Fibroblast of lung (primary cell): ENCODE measurements at regions not wholly inside any gene's neighbourhood (a gene's known extent, or its start where the extent isn't known, plus 50 kb on each side); places are given as distances from the start of the nearest gene placed in this dataset.

ENCODE experiments used
- DNase-seq, 2 donors: peaks; one replicate each; pipeline versions ENCODE4 v3.0.0 to v3.0.0-alpha.2; 2010; ENCODE audit warnings: low read depth in 2 of 2
- H2AFZ ChIP-seq: 2 replicates; pipeline ENCODE4 v1.5.1; 2012; ENCODE audit warnings: low read length, control low read depth, inconsistent platforms
- H3K27ac ChIP-seq: 2 replicates; pipeline ENCODE4 v1.5.1; 2011; ENCODE audit warnings: low read length, control low read depth; ENCODE audit not compliant: insufficient read depth
- H3K27me3 ChIP-seq: 2 replicates; pipeline ENCODE4 v1.5.1; 2011; ENCODE audit warnings: mild to moderate bottlenecking, low read length; ENCODE audit not compliant: control insufficient read depth, insufficient read depth
- H3K36me3 ChIP-seq: 2 replicates; pipeline ENCODE4 v1.5.1; 2011; ENCODE audit warnings: low read length; ENCODE audit not compliant: control insufficient read depth, insufficient read depth
- H3K4me1 ChIP-seq: 2 replicates; pipeline ENCODE4 v1.5.1; 2011; ENCODE audit warnings: low read length; ENCODE audit not compliant: control insufficient read depth, insufficient read depth; ENCODE audit errors: extremely low read depth
- H3K4me2 ChIP-seq: 2 replicates; pipeline ENCODE4 v1.5.1; 2011; ENCODE audit warnings: low read length, control low read depth; ENCODE audit not compliant: insufficient read depth; ENCODE audit errors: extremely low read depth
- H3K4me3 ChIP-seq, 4 experiments: fragments of 200-600 bp in 1 of 4; sonication (generic) in 1 of 4; replicated peaks in 1 of 4; 2 replicates each; pipeline ENCODE4 v1.5.1; 2011 to 2016; ENCODE audit warnings: low read length in 4 of 4, low read depth in 3 of 4, mild to moderate bottlenecking in 3 of 4, control low read depth in 2 of 4, inconsistent platforms in 1 of 4, mixed read lengths in 1 of 4; ENCODE audit not compliant: insufficient read depth in 1 of 4; ENCODE audit errors: control extremely low read depth in 1 of 4
- H3K79me2 ChIP-seq: 2 replicates; pipeline ENCODE4 v1.5.1; 2012; ENCODE audit warnings: mild to moderate bottlenecking, low read length, inconsistent platforms; ENCODE audit not compliant: control insufficient read depth, insufficient read depth
- H3K9ac ChIP-seq: 2 replicates; pipeline ENCODE4 v1.5.1; 2011; ENCODE audit warnings: mild to moderate bottlenecking, low read length, control low read depth; ENCODE audit not compliant: insufficient read depth
- H3K9me3 ChIP-seq: 2 replicates; pipeline ENCODE4 v1.5.1; 2012; ENCODE audit warnings: low read depth, low read length; ENCODE audit not compliant: control insufficient read depth, insufficient read depth
- H4K20me1 ChIP-seq: 2 replicates; pipeline ENCODE4 v1.5.1; 2011; ENCODE audit warnings: low read length; ENCODE audit not compliant: control insufficient read depth, insufficient read depth; ENCODE audit errors: extremely low read depth
- EZH2 ChIP-seq: IDR thresholded peaks from 2 replicates; pipeline ENCODE4 v1.5.1; 2012; ENCODE audit warnings: low read length, control low read depth, mild to moderate bottlenecking; ENCODE audit errors: missing control alignments
- TF ChIP-seq, protein P1 (sequence below), 2 donors: IDR thresholded peaks in 1 of 2; conservative IDR thresholded peaks in 1 of 2; 1 replicate in 1 of 2; 2 replicates in 1 of 2; pipeline ENCODE4 v1.5.1; 2011 to 2012; ENCODE audit warnings: low read length in 2 of 2, control low read depth in 1 of 2, inconsistent platforms in 1 of 2, low read depth in 1 of 2, mild to moderate bottlenecking in 1 of 2

DNA sequence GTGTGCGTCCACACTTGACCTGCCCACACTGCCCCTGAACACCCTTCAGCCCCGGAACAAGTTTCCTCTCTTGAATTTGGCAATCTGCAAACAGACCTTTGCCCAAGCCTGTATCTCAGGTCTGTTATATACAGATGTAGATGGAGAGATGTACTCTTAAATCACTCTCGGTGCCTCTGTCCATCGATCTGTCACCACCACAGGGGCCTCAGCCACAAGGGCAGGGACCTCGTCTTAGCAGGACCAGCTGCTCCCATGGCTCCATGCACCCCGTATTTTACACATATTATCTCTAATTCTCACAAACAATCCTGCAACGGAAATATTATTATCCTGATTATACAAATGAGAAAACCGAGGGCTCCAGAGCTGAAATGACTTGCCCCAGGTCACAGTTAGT, 313.4 kb downstream of the BCL11B start:
- Histone ChIP-seq H3K27ac (no peak overlapping the region), H3K4me1 (no peaks in the 10 kb centered on the region), H3K4me3 (no peak overlapping the region), H3K36me3 (no peaks in the 10 kb centered on the region), H3K79me2 (no peaks in the 10 kb centered on the region), H3K27me3 (no peaks in the 10 kb centered on the region), H2AFZ (no peak overlapping the region), H4K20me1 (no peaks in the 10 kb centered on the region), H3K9me3 (no peaks in the 10 kb centered on the region), H3K4me2 (no peak overlapping the region), H3K9ac (no peak overlapping the region)
- no peak for DNase-seq
- no peak for TF ChIP-seq EZH2
- TF ChIP-seq, protein P1, sequence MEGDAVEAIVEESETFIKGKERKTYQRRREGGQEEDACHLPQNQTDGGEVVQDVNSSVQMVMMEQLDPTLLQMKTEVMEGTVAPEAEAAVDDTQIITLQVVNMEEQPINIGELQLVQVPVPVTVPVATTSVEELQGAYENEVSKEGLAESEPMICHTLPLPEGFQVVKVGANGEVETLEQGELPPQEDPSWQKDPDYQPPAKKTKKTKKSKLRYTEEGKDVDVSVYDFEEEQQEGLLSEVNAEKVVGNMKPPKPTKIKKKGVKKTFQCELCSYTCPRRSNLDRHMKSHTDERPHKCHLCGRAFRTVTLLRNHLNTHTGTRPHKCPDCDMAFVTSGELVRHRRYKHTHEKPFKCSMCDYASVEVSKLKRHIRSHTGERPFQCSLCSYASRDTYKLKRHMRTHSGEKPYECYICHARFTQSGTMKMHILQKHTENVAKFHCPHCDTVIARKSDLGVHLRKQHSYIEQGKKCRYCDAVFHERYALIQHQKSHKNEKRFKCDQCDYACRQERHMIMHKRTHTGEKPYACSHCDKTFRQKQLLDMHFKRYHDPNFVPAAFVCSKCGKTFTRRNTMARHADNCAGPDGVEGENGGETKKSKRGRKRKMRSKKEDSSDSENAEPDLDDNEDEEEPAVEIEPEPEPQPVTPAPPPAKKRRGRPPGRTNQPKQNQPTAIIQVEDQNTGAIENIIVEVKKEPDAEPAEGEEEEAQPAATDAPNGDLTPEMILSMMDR (conservative IDR thresholded peaks at IDR 0.05 in 1 of 2, IDR thresholded peaks at IDR 0.05 in 1 of 2; ENCODE audit: low read depth in 1 of 2, low read length in 2 of 2), result no peak

DNA sequence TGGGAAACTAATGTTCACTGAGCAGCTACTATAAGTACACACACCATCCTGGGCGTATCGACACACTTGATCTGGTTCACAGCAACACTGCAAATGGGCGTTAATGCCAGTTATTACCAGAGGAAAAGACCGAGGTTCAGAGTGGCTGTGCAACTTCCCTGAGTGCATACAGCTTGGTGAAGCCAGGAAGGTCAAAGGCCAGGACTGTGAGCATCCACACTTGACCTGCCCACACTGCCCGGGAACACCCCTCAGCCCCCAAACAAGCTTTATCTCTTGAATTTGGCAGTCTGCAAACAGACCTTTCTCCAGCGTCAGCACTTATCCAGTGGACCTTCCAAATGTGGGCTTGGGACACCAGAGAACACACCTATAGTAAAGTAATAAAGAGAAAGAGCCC, 312.6 kb downstream of the BCL11B start:
- Histone ChIP-seq H3K4me1 (no peaks in the 10 kb centered on the region), H3K27ac (no peak overlapping the region), H3K9ac (no peak overlapping the region), H4K20me1 (no peaks in the 10 kb centered on the region), H2AFZ (no peak overlapping the region), H3K79me2 (no peaks in the 10 kb centered on the region), H3K27me3 (no peaks in the 10 kb centered on the region), H3K9me3 (no peaks in the 10 kb centered on the region), H3K4me2 (no peak overlapping the region), H3K36me3 (no peaks in the 10 kb centered on the region), H3K4me3 (no peak overlapping the region)
- no peak for TF ChIP-seq EZH2
- TF ChIP-seq, protein P1 (conservative IDR thresholded peaks at IDR 0.05 in 1 of 2, IDR thresholded peaks at IDR 0.05 in 1 of 2; ENCODE audit: low read depth in 1 of 2, low read length in 2 of 2), result no peak
- DNase-seq, result no peak

DNA sequence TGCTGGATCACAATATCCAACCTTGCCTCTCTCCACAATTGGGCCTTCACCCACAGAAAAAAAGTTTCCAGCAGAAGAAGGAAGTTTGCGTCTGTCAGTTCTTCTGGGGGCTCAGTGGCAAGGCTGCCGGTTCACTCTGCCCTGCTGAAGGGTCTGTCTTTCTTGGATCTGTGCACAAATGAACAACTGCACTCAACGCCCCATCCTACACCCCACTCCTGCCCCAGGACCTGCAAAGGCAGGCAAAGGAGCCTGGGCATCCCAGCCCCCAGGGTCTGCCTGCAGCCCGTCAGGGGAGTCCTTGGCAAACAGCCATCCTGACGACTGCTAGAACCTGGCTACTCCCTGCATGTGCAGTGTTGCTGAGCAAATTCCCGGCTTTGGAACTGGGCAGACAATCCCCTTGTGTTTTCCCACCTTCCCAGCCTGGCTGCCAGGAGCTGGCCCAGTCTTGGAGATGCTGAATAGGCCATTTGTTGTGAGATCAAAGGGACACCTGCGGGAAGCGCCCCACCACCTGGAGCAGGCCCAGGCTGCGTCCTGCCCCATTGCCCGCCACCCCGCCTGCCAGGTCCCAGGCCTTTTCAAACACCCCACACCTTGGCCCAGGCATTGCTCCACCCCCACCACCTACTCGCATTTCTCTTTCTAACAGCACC, 311.9 kb downstream of the BCL11B start:
- Histone ChIP-seq H3K79me2 (no peaks in the 10 kb centered on the region), H3K9me3 (no peaks in the 10 kb centered on the region), H3K27me3 (no peaks in the 10 kb centered on the region), H3K9ac (no peak overlapping the region), H3K4me2 (no peak overlapping the region), H4K20me1 (no peaks in the 10 kb centered on the region), H2AFZ (no peak overlapping the region), H3K4me3 (no peak overlapping the region), H3K4me1 (no peaks in the 10 kb centered on the region), H3K27ac (no peak overlapping the region), H3K36me3 (no peaks in the 10 kb centered on the region)
- no peak for DNase-seq
- TF ChIP-seq, protein P1 (conservative IDR thresholded peaks at IDR 0.05 in 1 of 2, IDR thresholded peaks at IDR 0.05 in 1 of 2; ENCODE audit: low read depth in 1 of 2, low read length in 2 of 2), result no peak
- TF ChIP-seq EZH2, result no peak
